Loucy (cell line): ENCODE measurements at regions not wholly inside any gene's neighbourhood (a gene's known extent, or its start where the extent isn't known, plus 50 kb on each side); places are given as distances from the start of the nearest gene placed in this dataset.

Experiments
- H2AFZ ChIP-seq: fragments of 200-600 bp; sonication (generic); 2 replicates; pipeline ENCODE4 v1.6.0; 2016; ENCODE audit warnings: antibody characterized with exemption, mild to moderate bottlenecking, low read length, moderate library complexity
- H3F3A ChIP-seq: fragments of 200-600 bp; 2 replicates; pipeline ENCODE4 v1.6.0; 2016; ENCODE audit warnings: antibody characterized with exemption, low read depth, mild to moderate bottlenecking
- H3K27me3 ChIP-seq: fragments of 200-600 bp; sonication (generic); 2 replicates; pipeline ENCODE4 v1.6.1; 2014; ENCODE audit warnings: low read length, mild to moderate bottlenecking; ENCODE audit not compliant: insufficient read depth, poor library complexity, severe bottlenecking
- H3K36me3 ChIP-seq: fragments of 200-600 bp; sonication (generic); 2 replicates; pipeline ENCODE4 v1.6.1; 2016; ENCODE audit warnings: low read length; ENCODE audit not compliant: insufficient read depth
- H3K4me1 ChIP-seq: fragments of 200-600 bp; sonication (generic); 2 replicates; pipeline ENCODE4 v1.5.1; 2014; ENCODE audit warnings: low read length, mild to moderate bottlenecking; ENCODE audit not compliant: insufficient read depth, poor library complexity, severe bottlenecking
- H3K4me2 ChIP-seq: fragments of 200-600 bp; sonication (generic); 2 replicates; pipeline ENCODE4 v1.6.0; 2014; ENCODE audit warnings: antibody characterized with exemption, low read length, low read depth, mild to moderate bottlenecking; ENCODE audit not compliant: poor library complexity, severe bottlenecking
- H3K4me3 ChIP-seq: fragments of 200-600 bp; sonication (generic); 2 replicates; pipeline ENCODE4 v1.5.1; 2014; ENCODE audit warnings: low read length, mild to moderate bottlenecking, mixed read lengths; ENCODE audit not compliant: poor library complexity, severe bottlenecking
- H3K79me2 ChIP-seq: fragments of 200-600 bp; sonication (generic); 2 replicates; pipeline ENCODE4 v1.6.1; 2014; ENCODE audit warnings: low read length; ENCODE audit not compliant: insufficient read depth
- H3K9ac ChIP-seq: fragments of 200-600 bp; sonication (generic); 2 replicates; pipeline ENCODE4 v1.6.0; 2014; ENCODE audit warnings: mild to moderate bottlenecking, low read depth, low read length, moderate library complexity; ENCODE audit not compliant: poor library complexity, severe bottlenecking
- H3K9me2 ChIP-seq: fragments of 200-600 bp; sonication (generic); replicated peaks from 2 replicates; pipeline ENCODE4 v1.6.1; 2016; ENCODE audit warnings: low read depth, low read length, mixed read lengths
- H3K9me3 ChIP-seq: fragments of 200-600 bp; sonication (generic); 2 replicates; pipeline ENCODE4 v1.6.1; 2014; ENCODE audit warnings: mild to moderate bottlenecking, antibody characterized with exemption, low read length, low read depth; ENCODE audit not compliant: insufficient read depth
- H4K20me1 ChIP-seq: fragments of 200-600 bp; sonication (generic); 2 replicates; pipeline ENCODE4 v1.6.0; 2014; ENCODE audit warnings: antibody characterized with exemption, low read length, mild to moderate bottlenecking; ENCODE audit not compliant: insufficient read depth, poor library complexity, severe bottlenecking
- EZH2phosphoT487 ChIP-seq: fragments of 200-600 bp; IDR thresholded peaks from 2 replicates; pipeline ENCODE4 v1.6.1; 2018; ENCODE audit warnings: antibody characterized with exemption, mild to moderate bottlenecking, moderate library complexity, borderline replicate concordance
- TF ChIP-seq, protein P1 (sequence below): fragments of 200-600 bp; sonication (generic); conservative IDR thresholded peaks from 2 replicates; pipeline ENCODE4 v1.5.1; 2014; ENCODE audit warnings: mild to moderate bottlenecking, antibody characterized with exemption, low read length

DNA sequence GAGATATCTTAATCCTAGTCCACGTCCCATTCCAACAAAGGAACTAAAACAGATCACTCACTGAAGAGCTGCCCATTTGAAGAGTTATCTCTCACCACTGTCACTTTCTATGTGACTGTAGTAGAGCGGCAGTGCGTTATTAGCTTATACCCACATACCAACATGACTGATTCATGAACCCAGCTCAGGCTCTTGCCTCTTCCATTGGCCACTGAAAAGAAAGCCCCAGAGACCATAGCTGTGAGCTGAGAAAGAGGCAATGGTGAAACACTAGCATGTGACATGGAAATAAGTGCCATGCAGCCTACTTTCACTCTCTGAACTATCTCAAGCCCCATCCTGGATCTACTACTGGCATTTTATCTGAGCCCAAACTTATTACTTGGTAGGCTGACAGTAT lies 151.7 kb upstream of the MOCS2 start:
- Histone ChIP-seq H3K79me2 (no peaks in the 10 kb centered on the region), H3K9ac (no peak overlapping the region), H3K27me3 (peaks cover 1% of the 10 kb centered on the region), H2AFZ (no peak overlapping the region), H3K9me3 (no peaks in the 10 kb centered on the region), H4K20me1 (no peaks in the 10 kb centered on the region), H3F3A (no peaks in the 10 kb centered on the region), H3K4me2 (no peak overlapping the region), H3K9me2 (no peaks in the 10 kb centered on the region), H3K4me3 (no peak overlapping the region), H3K36me3 (no peaks in the 10 kb centered on the region), H3K4me1 (no peaks in the 10 kb centered on the region)
- TF ChIP-seq, protein P1, sequence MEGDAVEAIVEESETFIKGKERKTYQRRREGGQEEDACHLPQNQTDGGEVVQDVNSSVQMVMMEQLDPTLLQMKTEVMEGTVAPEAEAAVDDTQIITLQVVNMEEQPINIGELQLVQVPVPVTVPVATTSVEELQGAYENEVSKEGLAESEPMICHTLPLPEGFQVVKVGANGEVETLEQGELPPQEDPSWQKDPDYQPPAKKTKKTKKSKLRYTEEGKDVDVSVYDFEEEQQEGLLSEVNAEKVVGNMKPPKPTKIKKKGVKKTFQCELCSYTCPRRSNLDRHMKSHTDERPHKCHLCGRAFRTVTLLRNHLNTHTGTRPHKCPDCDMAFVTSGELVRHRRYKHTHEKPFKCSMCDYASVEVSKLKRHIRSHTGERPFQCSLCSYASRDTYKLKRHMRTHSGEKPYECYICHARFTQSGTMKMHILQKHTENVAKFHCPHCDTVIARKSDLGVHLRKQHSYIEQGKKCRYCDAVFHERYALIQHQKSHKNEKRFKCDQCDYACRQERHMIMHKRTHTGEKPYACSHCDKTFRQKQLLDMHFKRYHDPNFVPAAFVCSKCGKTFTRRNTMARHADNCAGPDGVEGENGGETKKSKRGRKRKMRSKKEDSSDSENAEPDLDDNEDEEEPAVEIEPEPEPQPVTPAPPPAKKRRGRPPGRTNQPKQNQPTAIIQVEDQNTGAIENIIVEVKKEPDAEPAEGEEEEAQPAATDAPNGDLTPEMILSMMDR = no peak
- no peak for TF ChIP-seq EZH2phosphoT487

- no peaks in the 10 kb centered on the region for H3K4me1 ChIP-seq
- no peaks in the 10 kb centered on the region for H3K9me3 ChIP-seq
- H2AFZ ChIP-seq = no peak overlapping the region
- no peaks in the 10 kb centered on the region for H3K36me3 ChIP-seq
- H3K4me3 ChIP-seq = no peak overlapping the region
- no peaks in the 10 kb centered on the region for H4K20me1 ChIP-seq
- H3K9me2 ChIP-seq = no peaks in the 10 kb centered on the region
- no peaks in the 10 kb centered on the region for H3K27me3 ChIP-seq
- no peak overlapping the region for H3K9ac ChIP-seq
- no peaks in the 10 kb centered on the region for H3F3A ChIP-seq
- H3K79me2 ChIP-seq = no peaks in the 10 kb centered on the region
- no peak overlapping the region for H3K4me2 ChIP-seq
- TF ChIP-seq, protein P1 = peak; percentile 63
- no peak for TF ChIP-seq EZH2phosphoT487
Measured at GRCh38 chr5:53262348-53262970, 152.9 kb upstream of the MOCS2 start.

- Histone ChIP-seq H3K9me3 (no peaks in the 10 kb centered on the region), H3K4me3 (no peak overlapping the region), H4K20me1 (no peaks in the 10 kb centered on the region), H3K36me3 (no peaks in the 10 kb centered on the region), H3K79me2 (no peaks in the 10 kb centered on the region), H3K27me3 (no peaks in the 10 kb centered on the region), H2AFZ (no peak overlapping the region), H3K9me2 (no peaks in the 10 kb centered on the region), H3F3A (no peaks in the 10 kb centered on the region), H3K9ac (no peak overlapping the region), H3K4me1 (no peaks in the 10 kb centered on the region), H3K4me2 (no peak overlapping the region)
- TF ChIP-seq, protein P1 = no peak
- TF ChIP-seq EZH2phosphoT487 = no peak
Measured at GRCh38 chr5:53263151-53263550, 153.6 kb upstream of the MOCS2 start.
